GM08714 (cell line): ENCODE measurements at regions not wholly inside any gene's neighbourhood (a gene's known extent, or its start where the extent isn't known, plus 50 kb on each side); places are given as distances from the start of the nearest gene placed in this dataset.
"Not testable (repeated sequence)": the region's sequence is repeated elsewhere in the genome, so short reads cannot be mapped to it uniquely, and the experiment has no call there.

Experiments
- H3K4me3 ChIP-seq: fragments of 200-500 bp; sonication (Bioruptor generic); 2 replicates; pipeline ENCODE4 v1.5.1; 2014; ENCODE audit warnings: mild to moderate bottlenecking, low read length, inconsistent platforms
- ZNF274 ChIP-seq: IDR thresholded peaks from 2 replicates; pipeline ENCODE4 v1.6.1; 2012; ENCODE audit warnings: mild to moderate bottlenecking, low read depth, low read length

DNA sequence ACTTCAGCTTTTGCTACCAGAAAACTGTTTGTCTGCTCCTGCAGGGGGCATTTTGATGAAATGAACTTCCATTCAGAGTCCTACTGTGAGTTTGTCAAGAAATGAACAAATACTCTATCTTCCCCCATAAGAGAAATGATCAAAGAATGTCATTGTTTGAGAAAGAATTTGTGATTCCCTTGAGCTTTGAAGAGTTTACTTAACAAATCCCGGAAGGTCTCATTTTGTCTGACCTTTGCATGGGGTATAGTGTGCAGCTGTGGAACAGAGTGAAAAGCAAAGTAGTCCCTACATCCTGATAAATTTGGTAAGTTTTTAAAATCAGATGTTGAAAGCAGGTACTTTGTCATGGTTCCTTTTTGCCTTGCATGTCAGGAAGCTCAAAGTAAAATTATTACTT is 178.0 kb downstream of the ABCC12 start:
- TF ChIP-seq ZNF274 = no peak
- H3K4me3 ChIP-seq = no peak overlapping the region

DNA sequence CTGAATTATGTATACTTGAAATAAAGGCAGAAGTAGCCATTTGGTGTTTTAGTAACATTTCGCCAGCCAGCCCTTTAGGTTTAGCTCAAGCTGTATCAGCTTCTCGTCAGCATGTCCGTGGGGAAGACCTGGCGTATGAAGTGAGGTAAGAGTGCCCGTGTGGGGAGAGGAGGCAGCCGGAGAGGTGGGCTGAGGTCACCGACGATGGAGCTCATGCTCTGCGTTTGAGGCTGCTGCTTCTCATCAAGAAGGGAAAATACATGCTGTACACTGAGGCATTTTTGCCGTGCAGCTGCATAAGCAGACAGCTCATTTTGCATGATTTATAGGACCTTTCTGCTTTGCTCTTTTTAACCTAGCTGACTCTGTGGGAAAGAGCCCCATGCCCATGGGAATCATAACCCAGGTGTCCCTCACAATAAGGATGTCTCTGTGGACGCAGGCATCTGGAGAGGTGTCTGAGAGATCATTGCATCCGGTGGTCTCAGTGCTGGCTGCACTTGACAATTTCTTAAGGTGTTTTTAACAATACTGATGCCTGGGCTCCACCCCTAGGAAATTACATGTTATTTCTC is 179.1 kb downstream of the ABCC12 start:
- H3K4me3 ChIP-seq = no peak overlapping the region
- no peak for TF ChIP-seq ZNF274

DNA sequence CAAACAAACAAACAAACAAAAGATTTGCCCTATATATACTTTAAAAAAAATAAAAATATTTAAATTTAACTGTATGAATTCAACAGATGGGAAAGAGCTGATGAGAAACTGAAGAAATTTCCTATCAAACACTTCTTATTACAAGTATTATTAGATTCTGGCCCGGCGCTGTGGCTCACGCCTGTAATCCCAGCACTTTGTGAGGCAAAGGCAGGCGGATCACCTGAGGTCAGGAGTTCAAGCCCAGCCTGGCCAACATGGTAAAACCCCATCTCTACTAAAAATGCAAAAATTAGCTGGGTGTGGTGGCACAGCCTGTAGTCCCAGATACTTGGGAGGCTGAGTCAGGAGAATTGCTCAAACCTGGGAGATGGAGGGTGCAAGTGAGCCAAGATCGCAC is 180.8 kb downstream of the ABCC12 start:
- not testable (repeated sequence) for H3K4me3 ChIP-seq

DNA sequence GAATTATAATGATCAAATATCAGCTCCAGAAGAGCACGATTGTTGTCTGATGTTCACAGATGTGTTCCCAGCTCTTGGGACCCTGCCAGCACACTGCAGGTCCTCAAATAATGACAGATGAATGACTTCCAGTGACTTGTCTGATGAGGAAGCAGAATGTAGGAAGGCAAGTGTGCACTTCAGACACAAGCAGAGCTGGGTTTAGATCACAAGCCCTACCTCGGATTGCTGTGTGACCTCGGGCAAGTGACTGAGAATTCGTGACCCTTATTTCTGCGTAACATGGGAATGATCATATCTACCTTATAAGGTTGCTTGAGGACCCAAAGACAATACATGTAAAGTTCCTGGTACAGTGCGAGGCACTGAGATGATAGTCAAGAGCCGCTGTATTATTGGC is 182.2 kb downstream of the ABCC12 start:
- no peak for TF ChIP-seq ZNF274
- H3K4me3 ChIP-seq = no peak overlapping the region

DNA sequence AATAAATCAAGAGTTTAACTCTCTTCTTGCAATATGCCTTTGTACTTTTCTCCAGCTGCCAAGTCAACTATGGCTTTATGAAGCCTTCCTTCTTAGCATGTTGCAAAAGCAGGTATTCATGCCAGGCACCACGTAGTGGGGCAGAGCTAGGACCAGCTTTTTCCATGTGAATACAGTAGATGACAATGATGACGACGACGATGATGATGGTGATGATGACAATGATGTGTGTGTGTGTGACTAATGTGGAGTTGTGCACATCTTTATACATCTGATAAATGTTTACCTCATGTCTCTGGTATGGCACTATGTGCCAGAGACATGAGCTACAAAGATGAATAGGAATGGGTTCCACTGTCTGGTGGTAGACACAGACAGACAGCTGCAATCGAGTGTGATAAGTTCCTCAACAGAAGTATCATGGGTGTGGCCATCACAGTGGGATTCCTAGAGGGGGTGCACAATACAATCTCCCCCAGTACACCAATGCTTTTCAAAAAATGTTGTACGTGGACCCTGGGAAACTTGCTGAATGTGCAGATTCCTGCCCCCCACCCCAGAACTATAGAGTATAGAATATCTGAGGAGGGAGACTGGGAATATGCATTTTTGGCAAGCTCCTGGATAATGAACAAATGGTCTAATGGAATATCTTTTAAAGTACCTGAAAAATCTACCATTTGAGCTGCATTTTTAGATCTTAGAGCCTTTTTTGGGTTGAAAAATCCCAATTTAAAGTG is 183.4 kb downstream of the ABCC12 start:
- no peak for TF ChIP-seq ZNF274
- H3K4me3 ChIP-seq = no peak overlapping the region

DNA sequence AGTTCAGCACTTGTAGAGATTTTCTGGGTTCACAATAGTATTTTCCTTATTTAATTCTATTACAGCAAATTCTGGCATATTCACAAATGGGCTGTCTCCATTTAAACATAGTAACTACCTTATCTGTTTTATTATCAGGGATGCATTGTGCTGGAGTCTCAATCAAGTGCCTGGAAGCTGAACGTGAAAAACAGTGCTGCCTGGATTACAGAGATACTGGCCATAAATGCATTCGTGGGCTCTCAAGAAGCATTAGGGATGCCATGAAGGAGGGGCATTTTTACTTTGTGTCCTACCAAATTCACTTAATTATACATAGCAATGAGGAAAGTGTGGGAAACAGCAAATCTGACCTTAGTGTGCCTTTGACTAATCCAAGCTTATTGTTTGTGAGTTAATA is 184.6 kb downstream of the ABCC12 start:
- no peak for TF ChIP-seq ZNF274
- no peak overlapping the region for H3K4me3 ChIP-seq

DNA sequence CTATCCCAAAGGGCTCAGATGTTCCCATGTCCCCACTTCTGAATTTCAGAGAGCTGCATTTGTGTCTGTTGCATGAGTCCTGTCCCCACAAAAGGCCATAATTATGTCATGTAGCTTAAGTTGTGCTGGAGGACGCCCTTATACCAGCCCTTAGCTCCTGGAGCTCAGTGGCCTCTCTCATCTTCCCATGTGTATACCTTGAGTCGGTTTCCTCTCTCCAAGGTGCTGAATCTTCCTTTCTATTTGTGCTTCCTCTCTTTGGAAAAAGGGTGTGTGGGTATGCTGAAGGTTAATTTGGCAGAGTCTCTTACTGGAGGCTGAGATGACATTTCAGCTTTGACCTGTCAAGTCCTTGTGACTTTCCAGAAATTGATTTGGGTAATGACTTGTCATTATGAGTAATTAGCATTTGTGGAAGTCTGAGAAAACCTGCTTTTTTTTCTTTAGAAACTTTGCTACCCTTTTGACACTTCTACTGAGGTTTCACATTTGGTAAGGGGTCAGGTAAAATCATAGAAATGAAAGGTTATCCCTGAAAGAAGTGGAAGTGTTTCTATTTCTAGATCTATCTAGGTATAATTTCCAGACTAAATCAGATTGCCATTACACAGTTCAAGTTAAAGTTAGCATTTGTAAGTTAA is 185.4 kb downstream of the ABCC12 start:
- no peak overlapping the region for H3K4me3 ChIP-seq
- no peak for TF ChIP-seq ZNF274

DNA sequence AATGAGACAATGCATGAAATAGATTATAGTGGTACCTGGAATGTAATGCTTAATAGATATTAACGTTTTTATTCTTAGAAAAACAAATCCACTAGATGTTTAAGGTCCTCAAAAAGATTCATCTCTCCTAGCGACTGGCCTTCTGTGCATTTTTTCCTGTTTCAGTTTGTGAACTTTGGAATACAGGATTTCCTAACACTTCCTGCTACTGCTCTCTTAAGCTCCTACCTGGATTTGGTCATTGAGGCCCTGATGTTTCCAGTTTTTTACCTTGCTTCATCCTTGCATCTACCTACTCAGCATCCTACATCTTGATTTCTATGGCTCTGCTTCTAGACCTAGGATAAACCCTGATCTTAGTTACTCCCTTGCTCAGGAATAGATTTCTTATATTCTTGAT is 188.4 kb downstream of the ABCC12 start:
- H3K4me3 ChIP-seq = no peak overlapping the region
- no peak for TF ChIP-seq ZNF274

DNA sequence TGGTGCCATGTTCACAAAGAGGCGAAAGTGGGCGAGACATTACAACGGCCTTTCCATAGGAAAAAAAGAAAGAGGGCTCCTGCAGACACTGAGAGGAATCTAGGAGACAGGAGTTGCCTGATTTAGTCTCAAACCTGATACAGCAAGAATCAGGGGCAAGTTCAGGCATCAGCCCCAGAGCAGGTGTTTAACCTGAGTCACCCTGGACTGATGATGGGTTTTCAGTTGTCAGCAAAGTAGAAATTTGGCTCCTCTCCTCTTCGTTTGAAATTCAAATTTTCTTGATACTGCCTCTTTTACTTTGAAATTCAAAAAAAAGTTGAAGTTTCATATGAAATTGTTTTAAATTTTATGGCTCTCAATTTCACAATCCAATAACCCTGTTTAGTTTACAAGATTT is 189.5 kb downstream of the ABCC12 start:
- TF ChIP-seq ZNF274 = no peak
- no peak overlapping the region for H3K4me3 ChIP-seq

DNA sequence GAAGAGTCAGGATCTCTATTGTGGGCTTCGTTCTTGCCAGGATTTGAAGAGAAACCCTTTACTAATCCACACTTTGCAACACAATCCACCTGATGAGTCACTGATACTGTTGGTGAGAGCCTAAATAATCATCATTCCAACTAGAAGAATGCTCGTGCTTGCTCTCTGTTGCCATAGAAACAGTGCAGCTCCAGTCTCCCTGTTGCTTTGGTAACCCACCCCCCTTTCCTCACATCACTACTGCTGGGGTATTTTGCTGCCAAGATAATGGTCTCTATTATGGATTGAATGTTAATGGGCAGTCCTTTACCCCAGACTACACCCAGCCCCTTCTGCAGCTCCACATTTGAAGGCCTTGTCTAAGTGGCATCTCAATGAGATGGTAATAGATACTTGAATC is 190.4 kb downstream of the ABCC12 start:
- no peak overlapping the region for H3K4me3 ChIP-seq
- TF ChIP-seq ZNF274 = no peak

DNA sequence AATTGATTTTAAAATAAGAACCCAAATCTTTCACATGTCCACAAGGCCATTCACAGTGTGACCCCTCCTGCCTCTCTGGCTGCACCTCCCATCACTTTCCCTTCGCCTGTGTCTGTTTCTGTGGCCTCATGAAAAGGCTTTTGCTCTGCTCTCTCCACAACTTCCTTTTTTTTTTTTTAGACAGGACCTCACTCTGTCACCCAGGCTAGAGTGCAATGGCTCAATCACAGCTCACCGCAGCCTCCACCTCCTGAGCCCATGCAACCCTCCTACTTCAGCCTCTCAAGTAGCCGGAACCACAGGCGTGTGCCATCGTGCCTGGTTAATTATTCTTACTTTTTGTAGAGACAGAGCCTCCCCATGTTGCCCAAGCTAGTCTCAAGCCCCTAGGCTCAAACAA is 197.1 kb downstream of the ABCC12 start:
- no peak for TF ChIP-seq ZNF274

DNA sequence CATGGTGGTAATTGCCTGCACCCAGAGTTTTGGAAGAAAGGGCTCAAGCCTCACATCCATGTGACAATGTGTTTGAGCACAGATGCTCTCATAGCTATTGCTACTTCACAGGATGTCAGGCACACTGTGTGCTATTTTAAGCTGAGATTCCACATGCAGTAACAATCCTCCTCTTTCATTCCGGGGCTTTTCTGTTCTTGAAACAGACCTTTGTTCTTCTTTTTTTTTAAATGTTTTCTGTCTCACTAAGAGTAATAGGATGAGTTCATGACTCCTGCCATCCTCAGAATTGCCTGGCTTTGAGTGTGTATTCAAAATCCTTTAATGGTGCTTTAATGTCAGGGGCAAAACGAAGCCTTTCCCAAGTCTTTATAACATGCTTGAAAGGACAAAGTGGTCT is 198.9 kb downstream of the ABCC12 start:
- no peak for TF ChIP-seq ZNF274
- H3K4me3 ChIP-seq = no peak overlapping the region

More for the DNA sequence above, 197.1 kb downstream of the ABCC12 start:
- H3K4me3 ChIP-seq = no peak overlapping the region

DNA sequence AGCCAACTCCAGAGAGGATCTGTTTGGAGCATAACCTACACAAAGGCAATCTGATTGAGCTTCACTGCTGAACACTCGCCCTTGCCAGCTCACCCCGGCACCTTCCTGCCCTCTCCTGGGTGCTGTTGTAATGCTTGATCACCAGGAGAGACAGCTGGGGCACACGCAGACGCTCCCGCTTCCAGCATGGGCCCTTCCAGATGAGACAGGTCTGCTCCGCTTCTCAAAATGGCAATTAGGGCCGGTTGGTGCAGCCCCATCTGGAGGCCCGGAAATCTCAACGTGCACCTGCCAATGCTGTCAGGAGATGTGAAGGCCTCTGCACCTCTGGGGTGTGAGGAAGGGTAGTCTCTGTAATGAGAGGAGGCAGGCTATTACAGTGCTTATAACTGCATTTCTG is 206.1 kb downstream of the ABCC12 start:
- no peak for TF ChIP-seq ZNF274
- no peak overlapping the region for H3K4me3 ChIP-seq

DNA sequence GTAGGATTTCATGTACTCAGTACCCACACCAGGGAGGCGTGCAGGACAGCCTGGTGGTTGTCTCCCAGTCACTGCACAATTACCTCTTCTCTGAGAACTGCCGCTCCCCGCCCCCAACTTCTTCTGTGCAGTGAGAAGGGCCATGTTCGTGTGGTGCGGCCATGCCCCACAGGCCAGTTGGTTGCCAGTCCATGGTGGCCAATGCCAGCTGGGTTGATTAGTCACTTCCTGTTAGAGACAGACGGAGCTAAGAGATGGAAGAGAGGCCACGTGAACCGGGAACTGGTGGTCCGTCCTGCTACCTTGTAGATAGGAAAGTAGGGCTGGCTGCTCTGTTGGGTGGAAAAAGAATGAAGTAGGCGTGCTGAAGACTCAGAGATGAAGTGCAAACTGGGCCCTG is 206.5 kb downstream of the ABCC12 start:
- TF ChIP-seq ZNF274 = no peak
- H3K4me3 ChIP-seq = no peak overlapping the region

DNA sequence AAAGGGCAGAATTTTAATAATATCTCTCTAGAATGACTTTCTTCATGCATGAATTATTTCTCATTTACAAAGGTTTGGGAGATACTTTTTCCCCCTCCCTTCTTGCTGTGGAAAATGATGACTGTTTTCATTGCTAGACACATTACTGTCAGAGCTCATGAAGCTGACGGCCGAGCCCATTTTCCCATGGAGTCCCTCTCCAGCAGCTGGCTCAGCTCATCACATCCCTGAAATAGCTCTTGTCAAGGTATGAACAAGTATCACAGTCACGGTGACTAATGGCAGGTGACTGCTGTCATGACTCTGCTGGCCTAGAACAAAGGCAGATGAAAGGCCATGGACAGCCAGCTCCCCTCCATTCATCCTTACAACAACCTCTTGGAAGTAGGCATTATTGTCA is 208.1 kb downstream of the ABCC12 start:
- TF ChIP-seq ZNF274 = no peak
- H3K4me3 ChIP-seq = no peak overlapping the region
